Cardiac muscle cell (in vitro differentiated cells and primary cell): ENCODE measurements at regions not wholly inside any gene's neighbourhood (a gene's known extent, or its start where the extent isn't known, plus 50 kb on each side); places are given as distances from the start of the nearest gene placed in this dataset.
A peak's percentile ranks its signal among the peaks of the same experiment; 100 is the strongest.

ENCODE experiments used
- DNase-seq, 2 donors: peaks; one replicate each; pipeline versions ENCODE4 v3.0.0 to v3.0.0-alpha.2; 2010 to 2017; ENCODE audit warnings: low read depth in 1 of 2, low spot score in 1 of 2
- H3K27ac ChIP-seq: fragments of 200-600 bp; sonication (generic); 2 replicates; pipeline ENCODE4 v1.5.1; 2016
- H3K27me3 ChIP-seq: fragments of 200-600 bp; sonication (generic); 2 replicates; pipeline ENCODE4 v1.6.0; 2016; ENCODE audit warnings: control low read depth
- H3K36me3 ChIP-seq: fragments of 200-600 bp; sonication (generic); 2 replicates; pipeline ENCODE4 v1.5.1; 2016; ENCODE audit warnings: control low read depth
- H3K4me1 ChIP-seq: fragments of 200-600 bp; sonication (generic); 2 replicates; pipeline ENCODE4 v1.8.1; 2017; ENCODE audit warnings: low read depth, mild to moderate bottlenecking, mixed run types
- H3K4me3 ChIP-seq: fragments of 200-600 bp; sonication (generic); 2 replicates; pipeline ENCODE4 v1.5.1; 2016; ENCODE audit warnings: mild to moderate bottlenecking
- H3K9me3 ChIP-seq: fragments of 200-600 bp; sonication (generic); 2 replicates; pipeline ENCODE4 v1.5.1; 2017; ENCODE audit warnings: low read depth, mild to moderate bottlenecking, control low read depth
- CTCF ChIP-seq: IDR thresholded peaks from 2 replicates; pipeline ENCODE4 v1.5.1; 2012; ENCODE audit warnings: low read depth, mild to moderate bottlenecking, low read length

GRCh38 chr4:157896726-157897125 is 276.1 kb downstream of the GASK1B start:
- H3K36me3 ChIP-seq, result no peaks in the 10 kb centered on the region
- H3K27ac ChIP-seq, result no peak overlapping the region
- H3K9me3 ChIP-seq, result no peaks in the 10 kb centered on the region
- TF ChIP-seq CTCF, result no peak
- H3K4me1 ChIP-seq, result peaks cover 4% of the 10 kb centered on the region
- no peak for DNase-seq
- no peaks in the 10 kb centered on the region for H3K27me3 ChIP-seq
- no peak overlapping the region for H3K4me3 ChIP-seq

DNA sequence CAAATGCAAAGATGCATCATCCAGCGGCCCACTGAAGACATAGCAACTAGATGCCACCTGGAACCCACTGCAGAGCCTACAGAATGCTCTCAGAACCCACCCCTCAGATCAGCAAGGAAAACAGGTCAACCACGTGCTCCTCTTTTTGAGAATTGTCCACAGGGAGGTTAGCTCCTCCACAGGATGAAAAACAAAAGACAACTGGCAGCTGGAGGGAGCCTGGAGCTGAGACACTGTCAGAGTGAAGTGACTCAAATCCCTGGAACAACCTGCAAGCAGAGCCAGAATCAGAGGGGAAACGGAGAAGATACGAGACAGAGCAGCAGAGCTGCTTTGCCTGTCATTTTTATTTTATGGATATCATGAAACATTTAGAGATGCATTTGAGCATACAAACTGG is 277.6 kb downstream of the GASK1B start:
- Histone ChIP-seq H3K4me3 (no peak overlapping the region), H3K27me3 (no peaks in the 10 kb centered on the region), H3K9me3 (no peaks in the 10 kb centered on the region), H3K36me3 (no peaks in the 10 kb centered on the region), H3K27ac (no peak overlapping the region), H3K4me1 (peaks cover 4% of the 10 kb centered on the region)
- no peak for DNase-seq
- no peak for TF ChIP-seq CTCF

DNA sequence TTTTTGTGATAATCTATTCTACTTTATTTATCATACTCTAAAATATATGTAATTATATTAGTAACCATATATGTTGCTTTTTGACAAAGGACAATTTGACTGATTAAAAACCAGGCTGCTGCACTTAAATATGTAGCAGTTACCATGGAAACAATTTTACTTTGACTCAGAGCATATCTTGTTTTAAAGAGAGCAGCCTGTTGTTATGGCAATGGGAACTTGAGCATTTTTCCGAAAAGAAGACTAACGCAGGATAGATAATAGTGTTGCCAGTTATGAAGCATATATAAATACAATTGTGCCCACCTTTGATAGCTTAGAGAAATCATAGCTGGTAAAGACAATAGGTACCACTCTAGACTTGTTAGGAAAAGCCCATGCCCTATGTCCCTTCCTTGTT is 283.0 kb downstream of the GASK1B start:
- TF ChIP-seq CTCF, result no peak
- Histone ChIP-seq H3K27ac (no peak overlapping the region), H3K27me3 (no peaks in the 10 kb centered on the region), H3K4me3 (no peak overlapping the region), H3K4me1 (no peaks in the 10 kb centered on the region), H3K9me3 (no peaks in the 10 kb centered on the region), H3K36me3 (no peaks in the 10 kb centered on the region)
- no peak for DNase-seq

DNA sequence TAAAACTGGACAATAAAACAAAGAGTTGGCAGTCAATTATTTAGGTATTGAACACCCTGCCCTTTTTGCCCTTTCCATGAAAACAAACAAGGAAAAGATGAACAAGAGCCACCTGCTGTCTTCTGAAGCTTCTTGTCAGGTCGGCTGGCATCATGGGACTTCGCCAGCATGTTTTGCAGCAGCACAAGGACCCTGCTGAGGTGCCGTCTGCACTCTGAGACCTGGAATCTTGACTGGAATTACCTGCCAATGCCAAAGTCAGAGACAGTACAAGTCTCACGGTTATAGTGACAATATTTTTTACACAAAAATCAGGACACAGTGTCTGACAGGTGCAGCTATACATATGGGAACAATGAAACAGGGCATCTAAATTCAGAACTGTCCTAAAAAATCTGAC is 284.5 kb downstream of the GASK1B start:
- DNase-seq, result no peak
- Histone ChIP-seq H3K9me3 (no peaks in the 10 kb centered on the region), H3K4me3 (no peak overlapping the region), H3K36me3 (no peaks in the 10 kb centered on the region), H3K27ac (no peak overlapping the region), H3K27me3 (no peaks in the 10 kb centered on the region), H3K4me1 (no peaks in the 10 kb centered on the region)
- TF ChIP-seq CTCF, result no peak

DNA sequence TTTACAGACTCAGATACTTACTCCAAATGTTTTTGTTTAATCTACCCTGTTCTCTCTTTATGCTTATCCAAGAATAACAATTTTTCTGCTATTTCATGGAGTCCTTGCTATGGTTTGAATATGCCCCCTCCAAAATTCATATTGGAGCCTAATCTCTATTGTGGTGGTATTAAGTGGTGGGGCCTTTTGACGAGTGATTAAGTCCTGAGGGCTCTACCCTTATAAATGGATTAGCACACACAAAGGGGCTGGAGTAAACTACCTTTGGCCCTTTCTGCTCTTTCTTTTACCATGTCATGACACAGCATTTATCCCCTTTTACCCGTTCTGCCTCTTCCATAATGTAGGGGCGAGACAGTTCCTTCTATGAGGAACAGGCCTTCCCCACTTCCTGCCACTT is 285.5 kb downstream of the GASK1B start:
- no peaks in the 10 kb centered on the region for H3K27me3 ChIP-seq
- no peak overlapping the region for H3K4me3 ChIP-seq
- no peak overlapping the region for H3K27ac ChIP-seq
- H3K36me3 ChIP-seq, result no peaks in the 10 kb centered on the region
- no peak for DNase-seq
- TF ChIP-seq CTCF, result no peak
- no peaks in the 10 kb centered on the region for H3K4me1 ChIP-seq
- no peaks in the 10 kb centered on the region for H3K9me3 ChIP-seq

GRCh38 chr4:157886645-157887044 is 286.2 kb downstream of the GASK1B start:
- DNase-seq, result peak in 1 of 2 donors; percentile 2
- H3K27me3 ChIP-seq, result no peaks in the 10 kb centered on the region
- no peak overlapping the region for H3K4me3 ChIP-seq
- H3K4me1 ChIP-seq, result no peaks in the 10 kb centered on the region
- H3K36me3 ChIP-seq, result no peaks in the 10 kb centered on the region
- no peak overlapping the region for H3K27ac ChIP-seq
- no peak for TF ChIP-seq CTCF
- no peaks in the 10 kb centered on the region for H3K9me3 ChIP-seq
